WTC11 (cell line): ENCODE measurements at regions not wholly inside any gene's neighbourhood (a gene's known extent, or its start where the extent isn't known, plus 50 kb on each side); places are given as distances from the start of the nearest gene placed in this dataset.

Experiments
- ATAC-seq: fragments of 200-7000 bp; cut with Tn5 transposase; 2 replicates; pipeline ENCODE4 v1.10.0; 2021; ENCODE audit warnings: mild to moderate bottlenecking, moderate library complexity
- CTCF ChIA-PET: fragments of 300-600 bp; sonication (Branson Sonifier 250); formaldehyde crosslinking; loops from one replicate; lab custom pipeline; 2021; ENCODE audit warnings: antibody characterized with exemption; lab: Charles Lee
- POLR2A ChIA-PET: fragments of 350-600 bp; sonication (Branson Sonifier 250); formaldehyde crosslinking; loops from one replicate; lab custom pipeline; 2021; ENCODE audit warnings: antibody characterized with exemption; lab: Charles Lee
- DNase-seq: peaks from one replicate; pipeline ENCODE4 v3.0.0; 2021; ENCODE audit warnings: low spot score
- H3K27ac Mint-ChIP-seq: 2 replicates; pipeline ENCODE4 v1.8.0; 2021; ENCODE audit warnings: mixed read lengths
- H3K27me3 Mint-ChIP-seq: 2 replicates; pipeline ENCODE4 v1.8.0; 2021; ENCODE audit warnings: low read depth, mild to moderate bottlenecking, moderate library complexity, mixed read lengths
- H3K36me3 Mint-ChIP-seq: 2 replicates; pipeline ENCODE4 v1.8.0; 2021; ENCODE audit warnings: mixed read lengths
- H3K4me1 Mint-ChIP-seq: 2 replicates; pipeline ENCODE4 v1.8.0; 2022; ENCODE audit warnings: mixed read lengths
- H3K4me3 Mint-ChIP-seq: 2 replicates; pipeline ENCODE4 v1.8.0; 2021; ENCODE audit warnings: mild to moderate bottlenecking, moderate library complexity, mixed read lengths
- H3K9me3 Mint-ChIP-seq: 2 replicates; pipeline ENCODE4 v1.8.0; 2021; ENCODE audit warnings: mixed read lengths
- EMX1 ChIP-seq: fragments of 250-450 bp; sonication (Bioruptor Pico); IDR thresholded peaks from 2 replicates; pipeline ENCODE4 v1.8.0; 2021; ENCODE audit warnings: mild to moderate bottlenecking
- ESRRA ChIP-seq: sonication (generic); formaldehyde crosslinking; IDR thresholded peaks from 2 replicates; pipeline ENCODE4 v1.8.1; 2022; ENCODE audit warnings: mild to moderate bottlenecking, missing genetic modification reagents, borderline replicate concordance
- GABPB1 ChIP-seq: sonication (generic); formaldehyde crosslinking; IDR thresholded peaks from 2 replicates; pipeline ENCODE4 v1.8.1; 2023; ENCODE audit warnings: mild to moderate bottlenecking, missing genetic modification reagents
- HMGA2 ChIP-seq: fragments of 250-450 bp; sonication (Bioruptor Pico); IDR thresholded peaks from 2 replicates; pipeline ENCODE4 v1.4.0; 2021; ENCODE audit warnings: mild to moderate bottlenecking, moderate library complexity
- JAZF1 ChIP-seq: fragments of 250-450 bp; sonication (Bioruptor Pico); IDR thresholded peaks from 2 replicates; pipeline ENCODE4 v1.9.0; 2021; ENCODE audit warnings: moderate library complexity, mild to moderate bottlenecking, inconsistent platforms
- OVOL2 ChIP-seq: fragments of 250-450 bp; sonication (Bioruptor Pico); IDR thresholded peaks from 2 replicates; pipeline ENCODE4 v1.9.0; 2021; ENCODE audit warnings: mild to moderate bottlenecking, borderline replicate concordance
- SP1 ChIP-seq: sonication (generic); formaldehyde crosslinking; conservative IDR thresholded peaks from 2 replicates; pipeline ENCODE4 v1.8.1; 2022; ENCODE audit warnings: missing genetic modification reagents
- TEAD1 ChIP-seq: sonication (generic); formaldehyde crosslinking; IDR thresholded peaks from 2 replicates; pipeline ENCODE4 v1.8.0; 2022; ENCODE audit warnings: mild to moderate bottlenecking, missing genetic modification reagents
- ZNF138 ChIP-seq: sonication (generic); formaldehyde crosslinking; conservative IDR thresholded peaks from 2 replicates; pipeline ENCODE4 v1.8.1; 2022; ENCODE audit warnings: mild to moderate bottlenecking, moderate library complexity, missing genetic modification reagents
- ZNF396 ChIP-seq: fragments of 250-450 bp; sonication (Bioruptor Pico); IDR thresholded peaks from 2 replicates; pipeline ENCODE4 v1.8.0; 2021; ENCODE audit warnings: mild to moderate bottlenecking, moderate library complexity, borderline replicate concordance
- ZNF423 ChIP-seq: fragments of 250-450 bp; sonication (Bioruptor Pico); IDR thresholded peaks from 2 replicates; pipeline ENCODE4 v2.1.2; 2022; ENCODE audit warnings: mild to moderate bottlenecking, moderate library complexity
- ZNF671 ChIP-seq: fragments of 250-450 bp; sonication (Bioruptor Pico); IDR thresholded peaks from 2 replicates; pipeline ENCODE4 v1.8.0; 2021; ENCODE audit warnings: mild to moderate bottlenecking
- TF ChIP-seq, protein P1 (sequence below): sonication (generic); formaldehyde crosslinking; IDR thresholded peaks from 2 replicates; pipeline ENCODE4 v1.8.1; 2023; ENCODE audit warnings: mild to moderate bottlenecking, moderate library complexity, missing genetic modification reagents
- TF ChIP-seq, protein P2 (sequence below): sonication (generic); formaldehyde crosslinking; IDR thresholded peaks from 2 replicates; pipeline ENCODE4 v1.8.0; 2022; ENCODE audit warnings: mild to moderate bottlenecking, missing genetic modification reagents
- TF ChIP-seq, protein P3 (sequence below): sonication (generic); formaldehyde crosslinking; IDR thresholded peaks from 2 replicates; pipeline ENCODE4 v1.8.0; 2022; ENCODE audit warnings: mild to moderate bottlenecking, missing genetic modification reagents
- TF ChIP-seq, protein P4 (sequence below): fragments of 200-600 bp; IDR thresholded peaks from 2 replicates; pipeline ENCODE4 v1.8.0; 2022; ENCODE audit warnings: antibody characterized with exemption
- TF ChIP-seq, protein P5 (sequence below): sonication (generic); formaldehyde crosslinking; IDR thresholded peaks from 2 replicates; pipeline ENCODE4 v1.8.1; 2023; ENCODE audit warnings: mild to moderate bottlenecking, missing genetic modification reagents, moderate library complexity
- TF ChIP-seq, protein P6 (sequence below): sonication (generic); formaldehyde crosslinking; conservative IDR thresholded peaks from 2 replicates; pipeline ENCODE4 v1.8.1; 2023; ENCODE audit warnings: mild to moderate bottlenecking, low read depth, missing genetic modification reagents, moderate library complexity
- TF ChIP-seq, protein P7 (sequence below): fragments of 250-450 bp; sonication (Bioruptor Pico); IDR thresholded peaks from 2 replicates; pipeline ENCODE4 v1.9.0; 2021; ENCODE audit warnings: mild to moderate bottlenecking
- TF ChIP-seq, protein P8 (sequence below): sonication (generic); formaldehyde crosslinking; IDR thresholded peaks from 2 replicates; pipeline ENCODE4 v1.8.0; 2022; ENCODE audit warnings: missing genetic modification reagents

DNA sequence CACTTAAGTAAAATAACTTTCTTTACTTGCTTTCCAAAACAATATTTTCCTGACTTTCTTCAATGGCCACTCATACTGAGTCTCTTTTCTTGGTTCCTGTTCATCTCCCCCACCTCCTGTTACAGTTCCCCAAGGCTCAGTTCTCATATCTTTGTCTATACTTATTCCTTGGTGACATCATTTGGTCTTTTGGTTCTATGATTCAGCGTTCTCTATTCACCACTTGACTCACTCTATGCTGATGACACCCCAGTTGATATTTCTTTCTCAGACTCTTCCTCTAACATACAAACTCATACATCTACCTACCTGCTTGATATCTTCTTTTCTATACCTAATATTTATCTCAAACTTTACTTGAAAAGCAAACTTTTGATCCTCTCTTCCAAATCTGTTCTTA, 85.0 kb upstream of the P3H2 start (continued):
- TF ChIP-seq, protein P1, sequence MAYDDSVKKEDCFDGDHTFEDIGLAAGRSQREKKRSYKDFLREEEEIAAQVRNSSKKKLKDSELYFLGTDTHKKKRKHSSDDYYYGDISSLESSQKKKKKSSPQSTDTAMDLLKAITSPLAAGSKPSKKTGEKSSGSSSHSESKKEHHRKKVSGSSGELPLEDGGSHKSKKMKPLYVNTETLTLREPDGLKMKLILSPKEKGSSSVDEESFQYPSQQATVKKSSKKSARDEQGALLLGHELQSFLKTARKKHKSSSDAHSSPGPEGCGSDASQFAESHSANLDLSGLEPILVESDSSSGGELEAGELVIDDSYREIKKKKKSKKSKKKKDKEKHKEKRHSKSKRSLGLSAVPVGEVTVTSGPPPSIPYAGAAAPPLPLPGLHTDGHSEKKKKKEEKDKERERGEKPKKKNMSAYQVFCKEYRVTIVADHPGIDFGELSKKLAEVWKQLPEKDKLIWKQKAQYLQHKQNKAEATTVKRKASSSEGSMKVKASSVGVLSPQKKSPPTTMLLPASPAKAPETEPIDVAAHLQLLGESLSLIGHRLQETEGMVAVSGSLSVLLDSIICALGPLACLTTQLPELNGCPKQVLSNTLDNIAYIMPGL = no peak
- no peak for TF ChIP-seq HMGA2 (CRISPR knock-in tag)
- no peak for TF ChIP-seq ZNF671 (CRISPR knock-in tag)

DNA sequence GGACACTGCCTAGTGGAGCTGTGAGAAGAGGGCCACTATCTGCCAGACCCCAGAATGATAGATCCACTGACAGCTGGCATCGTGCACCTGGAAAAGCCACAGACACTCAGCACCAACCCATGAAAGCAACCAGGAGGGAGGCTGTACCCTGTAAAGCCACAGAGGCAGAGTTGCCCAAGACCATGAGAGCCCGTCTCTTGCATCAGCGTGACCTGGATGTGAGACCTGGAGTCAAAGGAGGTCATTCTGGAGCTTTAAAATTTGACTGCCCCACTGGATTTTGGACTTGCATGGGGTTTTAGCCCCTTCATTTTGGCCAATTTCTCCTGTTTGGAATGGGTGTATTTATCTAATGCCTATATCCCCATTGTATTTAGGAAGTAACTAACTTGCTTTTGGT, 83.5 kb upstream of the P3H2 start:
- H3K4me3 Mint-ChIP-seq = no peak overlapping the region
- no peak for ATAC-seq
- H3K4me1 Mint-ChIP-seq = no peaks in the 10 kb centered on the region
- DNase-seq = no peak
- no peak overlapping the region for H3K27ac Mint-ChIP-seq
- POLR2A ChIA-PET = no interaction called here
- peaks cover 21% of the 10 kb centered on the region for H3K9me3 Mint-ChIP-seq
- TF ChIP-seq, protein P2, sequence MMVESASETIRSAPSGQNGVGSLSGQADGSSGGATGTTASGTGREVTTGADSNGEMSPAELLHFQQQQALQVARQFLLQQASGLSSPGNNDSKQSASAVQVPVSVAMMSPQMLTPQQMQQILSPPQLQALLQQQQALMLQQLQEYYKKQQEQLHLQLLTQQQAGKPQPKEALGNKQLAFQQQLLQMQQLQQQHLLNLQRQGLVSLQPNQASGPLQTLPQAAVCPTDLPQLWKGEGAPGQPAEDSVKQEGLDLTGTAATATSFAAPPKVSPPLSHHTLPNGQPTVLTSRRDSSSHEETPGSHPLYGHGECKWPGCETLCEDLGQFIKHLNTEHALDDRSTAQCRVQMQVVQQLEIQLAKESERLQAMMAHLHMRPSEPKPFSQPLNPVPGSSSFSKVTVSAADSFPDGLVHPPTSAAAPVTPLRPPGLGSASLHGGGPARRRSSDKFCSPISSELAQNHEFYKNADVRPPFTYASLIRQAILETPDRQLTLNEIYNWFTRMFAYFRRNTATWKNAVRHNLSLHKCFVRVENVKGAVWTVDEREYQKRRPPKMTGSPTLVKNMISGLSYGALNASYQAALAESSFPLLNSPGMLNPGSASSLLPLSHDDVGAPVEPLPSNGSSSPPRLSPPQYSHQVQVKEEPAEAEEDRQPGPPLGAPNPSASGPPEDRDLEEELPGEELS = no peak
- TF ChIP-seq, protein P3, sequence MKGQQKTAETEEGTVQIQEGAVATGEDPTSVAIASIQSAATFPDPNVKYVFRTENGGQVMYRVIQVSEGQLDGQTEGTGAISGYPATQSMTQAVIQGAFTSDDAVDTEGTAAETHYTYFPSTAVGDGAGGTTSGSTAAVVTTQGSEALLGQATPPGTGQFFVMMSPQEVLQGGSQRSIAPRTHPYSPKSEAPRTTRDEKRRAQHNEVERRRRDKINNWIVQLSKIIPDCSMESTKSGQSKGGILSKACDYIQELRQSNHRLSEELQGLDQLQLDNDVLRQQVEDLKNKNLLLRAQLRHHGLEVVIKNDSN = no peak
- no peak for TF ChIP-seq TEAD1 (CRISPR knock-in tag)
- TF ChIP-seq, protein P4, sequence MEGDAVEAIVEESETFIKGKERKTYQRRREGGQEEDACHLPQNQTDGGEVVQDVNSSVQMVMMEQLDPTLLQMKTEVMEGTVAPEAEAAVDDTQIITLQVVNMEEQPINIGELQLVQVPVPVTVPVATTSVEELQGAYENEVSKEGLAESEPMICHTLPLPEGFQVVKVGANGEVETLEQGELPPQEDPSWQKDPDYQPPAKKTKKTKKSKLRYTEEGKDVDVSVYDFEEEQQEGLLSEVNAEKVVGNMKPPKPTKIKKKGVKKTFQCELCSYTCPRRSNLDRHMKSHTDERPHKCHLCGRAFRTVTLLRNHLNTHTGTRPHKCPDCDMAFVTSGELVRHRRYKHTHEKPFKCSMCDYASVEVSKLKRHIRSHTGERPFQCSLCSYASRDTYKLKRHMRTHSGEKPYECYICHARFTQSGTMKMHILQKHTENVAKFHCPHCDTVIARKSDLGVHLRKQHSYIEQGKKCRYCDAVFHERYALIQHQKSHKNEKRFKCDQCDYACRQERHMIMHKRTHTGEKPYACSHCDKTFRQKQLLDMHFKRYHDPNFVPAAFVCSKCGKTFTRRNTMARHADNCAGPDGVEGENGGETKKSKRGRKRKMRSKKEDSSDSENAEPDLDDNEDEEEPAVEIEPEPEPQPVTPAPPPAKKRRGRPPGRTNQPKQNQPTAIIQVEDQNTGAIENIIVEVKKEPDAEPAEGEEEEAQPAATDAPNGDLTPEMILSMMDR = no peak
- no peak for TF ChIP-seq ZNF396 (CRISPR knock-in tag)
- TF ChIP-seq, protein P5, sequence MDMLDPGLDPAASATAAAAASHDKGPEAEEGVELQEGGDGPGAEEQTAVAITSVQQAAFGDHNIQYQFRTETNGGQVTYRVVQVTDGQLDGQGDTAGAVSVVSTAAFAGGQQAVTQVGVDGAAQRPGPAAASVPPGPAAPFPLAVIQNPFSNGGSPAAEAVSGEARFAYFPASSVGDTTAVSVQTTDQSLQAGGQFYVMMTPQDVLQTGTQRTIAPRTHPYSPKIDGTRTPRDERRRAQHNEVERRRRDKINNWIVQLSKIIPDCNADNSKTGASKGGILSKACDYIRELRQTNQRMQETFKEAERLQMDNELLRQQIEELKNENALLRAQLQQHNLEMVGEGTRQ (CRISPR knock-in tag) = no peak
- TF ChIP-seq, protein P6, sequence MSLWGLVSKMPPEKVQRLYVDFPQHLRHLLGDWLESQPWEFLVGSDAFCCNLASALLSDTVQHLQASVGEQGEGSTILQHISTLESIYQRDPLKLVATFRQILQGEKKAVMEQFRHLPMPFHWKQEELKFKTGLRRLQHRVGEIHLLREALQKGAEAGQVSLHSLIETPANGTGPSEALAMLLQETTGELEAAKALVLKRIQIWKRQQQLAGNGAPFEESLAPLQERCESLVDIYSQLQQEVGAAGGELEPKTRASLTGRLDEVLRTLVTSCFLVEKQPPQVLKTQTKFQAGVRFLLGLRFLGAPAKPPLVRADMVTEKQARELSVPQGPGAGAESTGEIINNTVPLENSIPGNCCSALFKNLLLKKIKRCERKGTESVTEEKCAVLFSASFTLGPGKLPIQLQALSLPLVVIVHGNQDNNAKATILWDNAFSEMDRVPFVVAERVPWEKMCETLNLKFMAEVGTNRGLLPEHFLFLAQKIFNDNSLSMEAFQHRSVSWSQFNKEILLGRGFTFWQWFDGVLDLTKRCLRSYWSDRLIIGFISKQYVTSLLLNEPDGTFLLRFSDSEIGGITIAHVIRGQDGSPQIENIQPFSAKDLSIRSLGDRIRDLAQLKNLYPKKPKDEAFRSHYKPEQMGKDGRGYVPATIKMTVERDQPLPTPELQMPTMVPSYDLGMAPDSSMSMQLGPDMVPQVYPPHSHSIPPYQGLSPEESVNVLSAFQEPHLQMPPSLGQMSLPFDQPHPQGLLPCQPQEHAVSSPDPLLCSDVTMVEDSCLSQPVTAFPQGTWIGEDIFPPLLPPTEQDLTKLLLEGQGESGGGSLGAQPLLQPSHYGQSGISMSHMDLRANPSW (CRISPR knock-in tag) = no peak
- TF ChIP-seq ZNF423 (CRISPR knock-in tag) = no peak
- TF ChIP-seq ZNF138 (CRISPR knock-in tag) = no peak
- no peak for TF ChIP-seq GABPB1 (CRISPR knock-in tag)
- no peak for TF ChIP-seq OVOL2 (CRISPR knock-in tag)
- TF ChIP-seq, protein P7, sequence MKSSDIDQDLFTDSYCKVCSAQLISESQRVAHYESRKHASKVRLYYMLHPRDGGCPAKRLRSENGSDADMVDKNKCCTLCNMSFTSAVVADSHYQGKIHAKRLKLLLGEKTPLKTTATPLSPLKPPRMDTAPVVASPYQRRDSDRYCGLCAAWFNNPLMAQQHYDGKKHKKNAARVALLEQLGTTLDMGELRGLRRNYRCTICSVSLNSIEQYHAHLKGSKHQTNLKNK (CRISPR knock-in tag) = no peak
- TF ChIP-seq SP1 (CRISPR knock-in tag) = no peak
- TF ChIP-seq, protein P8, sequence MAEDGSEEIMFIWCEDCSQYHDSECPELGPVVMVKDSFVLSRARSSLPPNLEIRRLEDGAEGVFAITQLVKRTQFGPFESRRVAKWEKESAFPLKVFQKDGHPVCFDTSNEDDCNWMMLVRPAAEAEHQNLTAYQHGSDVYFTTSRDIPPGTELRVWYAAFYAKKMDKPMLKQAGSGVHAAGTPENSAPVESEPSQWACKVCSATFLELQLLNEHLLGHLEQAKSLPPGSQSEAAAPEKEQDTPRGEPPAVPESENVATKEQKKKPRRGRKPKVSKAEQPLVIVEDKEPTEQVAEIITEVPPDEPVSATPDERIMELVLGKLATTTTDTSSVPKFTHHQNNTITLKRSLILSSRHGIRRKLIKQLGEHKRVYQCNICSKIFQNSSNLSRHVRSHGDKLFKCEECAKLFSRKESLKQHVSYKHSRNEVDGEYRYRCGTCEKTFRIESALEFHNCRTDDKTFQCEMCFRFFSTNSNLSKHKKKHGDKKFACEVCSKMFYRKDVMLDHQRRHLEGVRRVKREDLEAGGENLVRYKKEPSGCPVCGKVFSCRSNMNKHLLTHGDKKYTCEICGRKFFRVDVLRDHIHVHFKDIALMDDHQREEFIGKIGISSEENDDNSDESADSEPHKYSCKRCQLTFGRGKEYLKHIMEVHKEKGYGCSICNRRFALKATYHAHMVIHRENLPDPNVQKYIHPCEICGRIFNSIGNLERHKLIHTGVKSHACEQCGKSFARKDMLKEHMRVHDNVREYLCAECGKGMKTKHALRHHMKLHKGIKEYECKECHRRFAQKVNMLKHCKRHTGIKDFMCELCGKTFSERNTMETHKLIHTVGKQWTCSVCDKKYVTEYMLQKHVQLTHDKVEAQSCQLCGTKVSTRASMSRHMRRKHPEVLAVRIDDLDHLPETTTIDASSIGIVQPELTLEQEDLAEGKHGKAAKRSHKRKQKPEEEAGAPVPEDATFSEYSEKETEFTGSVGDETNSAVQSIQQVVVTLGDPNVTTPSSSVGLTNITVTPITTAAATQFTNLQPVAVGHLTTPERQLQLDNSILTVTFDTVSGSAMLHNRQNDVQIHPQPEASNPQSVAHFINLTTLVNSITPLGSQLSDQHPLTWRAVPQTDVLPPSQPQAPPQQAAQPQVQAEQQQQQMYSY (CRISPR knock-in tag) = no peak
- no peak for TF ChIP-seq JAZF1 (CRISPR knock-in tag)
- TF ChIP-seq EMX1 (CRISPR knock-in tag) = no peak
- TF ChIP-seq ESRRA (CRISPR knock-in tag) = no peak
- H3K36me3 Mint-ChIP-seq = peaks cover 20% of the 10 kb centered on the region
- H3K27me3 Mint-ChIP-seq = peaks cover 3% of the 10 kb centered on the region; the same call in 1 of the 2 replicates
- CTCF ChIA-PET = no interaction called here
